ENCODE measurements at regions not wholly inside any gene's neighbourhood (a gene's known extent, or its start where the extent isn't known, plus 50 kb on each side); places are given as distances from the start of the nearest gene placed in this dataset.

GRCh38 chr6:40755749-40756452 is 168.7 kb upstream of the LRFN2 start:
- Histone ChIP-seq H3K4me3 (no peak overlapping the region), H3K36me3 (ENCODE audit: control insufficient read depth in 4 of 4, insufficient read depth in 4 of 4, low read length in 4 of 4) (no peaks in the 10 kb centered on the region), H3K9me3 (ENCODE audit: control insufficient read depth in 4 of 4, insufficient read depth in 3 of 4, low read length in 3 of 4) (no peaks in the 10 kb centered on the region), H3K9ac (ENCODE audit: insufficient read depth in 1 of 2, low read length in 2 of 2) (no peak overlapping the region), H3K27ac (ENCODE audit: low read depth in 1 of 2, low read length in 1 of 2) (no peak overlapping the region), H3K4me1 (ENCODE audit: control insufficient read depth in 5 of 5, insufficient read depth in 5 of 5, low read length in 5 of 5) (peaks cover 0 to 2% (median 0%) of the 10 kb centered on the region in 5 donors), H3K27me3 (ENCODE audit: control insufficient read depth in 3 of 3, insufficient read depth in 3 of 3, low read length in 2 of 3) (peaks cover 0 to 16% (median 0%) of the 10 kb centered on the region in 3 donors)
- WGBS, 2 donors = 77 to 83% methylated on average over 8 of the region's 8 CpGs
- TF ChIP-seq CTCF (IDR thresholded peaks at IDR 0.05; ENCODE audit: control extremely low read depth, extremely low read depth) = no peak
- DNase-seq (no peak), ATAC-seq (ENCODE audit: insufficient read depth, low FRiP score) (no peak)

- peaks cover 0 to 16% (median 0%) of the 10 kb centered on the region in 3 donors for H3K27me3 ChIP-seq (ENCODE audit: control insufficient read depth in 3 of 3, insufficient read depth in 3 of 3, low read length in 2 of 3)
- H3K36me3 ChIP-seq (ENCODE audit: control insufficient read depth in 4 of 4, insufficient read depth in 4 of 4, low read length in 4 of 4) = no peaks in the 10 kb centered on the region
- no peak overlapping the region for H3K27ac ChIP-seq (ENCODE audit: low read depth in 1 of 2, low read length in 1 of 2)
- ATAC-seq (ENCODE audit: insufficient read depth, low FRiP score) = no peak
- H3K9ac ChIP-seq (ENCODE audit: insufficient read depth in 1 of 2, low read length in 2 of 2) = no peak overlapping the region
- H3K9me3 ChIP-seq (ENCODE audit: control insufficient read depth in 4 of 4, insufficient read depth in 3 of 4, low read length in 3 of 4) = no peaks in the 10 kb centered on the region
- TF ChIP-seq CTCF (IDR thresholded peaks at IDR 0.05; ENCODE audit: control extremely low read depth, extremely low read depth) = no peak
- WGBS, 2 donors = 16 to 30% methylated on average over 20 of the region's 20 CpGs
- peaks cover 0 to 2% (median 0%) of the 10 kb centered on the region in 5 donors for H3K4me1 ChIP-seq (ENCODE audit: control insufficient read depth in 5 of 5, insufficient read depth in 5 of 5, low read length in 5 of 5)
- no peak overlapping the region for H3K4me3 ChIP-seq
- DNase-seq = peak; percentile 22 to 47 (median 39)
These were observed 168.0 kb upstream of the LRFN2 start for GRCh38 chr6:40755046-40755681.

- WGBS, 2 donors = 22 to 42% methylated on average over 28 to 30 of the region's 30 CpGs
- peak; percentile 31 to 38 (median 33) for DNase-seq
- Histone ChIP-seq H3K4me1 (ENCODE audit: control insufficient read depth in 5 of 5, insufficient read depth in 5 of 5, low read length in 5 of 5) (peaks cover 0 to under 1% (median 0%) of the 10 kb centered on the region in 5 donors), H3K27me3 (ENCODE audit: control insufficient read depth in 3 of 3, insufficient read depth in 3 of 3, low read length in 2 of 3) (peaks cover 0 to 16% (median 0%) of the 10 kb centered on the region in 3 donors), H3K9me3 (ENCODE audit: control insufficient read depth in 4 of 4, insufficient read depth in 3 of 4, low read length in 3 of 4) (no peaks in the 10 kb centered on the region), H3K4me3 (no peak overlapping the region), H3K27ac (ENCODE audit: low read depth in 1 of 2, low read length in 1 of 2) (no peak overlapping the region), H3K36me3 (ENCODE audit: control insufficient read depth in 4 of 4, insufficient read depth in 4 of 4, low read length in 4 of 4) (no peaks in the 10 kb centered on the region), H3K9ac (ENCODE audit: insufficient read depth in 1 of 2, low read length in 2 of 2) (no peak overlapping the region)
- ATAC-seq (ENCODE audit: insufficient read depth, low FRiP score) = no peak
- TF ChIP-seq CTCF (IDR thresholded peaks at IDR 0.05; ENCODE audit: control extremely low read depth, extremely low read depth) = no peak
These were observed 167.4 kb upstream of the LRFN2 start for GRCh38 chr6:40754461-40755045.
